ENCODE measurements at regions not wholly inside any gene's neighbourhood (a gene's known extent, or its start where the extent isn't known, plus 50 kb on each side); places are given as distances from the start of the nearest gene placed in this dataset.
"Not testable (repeated sequence)": the region's sequence is repeated elsewhere in the genome, so short reads cannot be mapped to it uniquely, and the experiment has no call there.

DNA sequence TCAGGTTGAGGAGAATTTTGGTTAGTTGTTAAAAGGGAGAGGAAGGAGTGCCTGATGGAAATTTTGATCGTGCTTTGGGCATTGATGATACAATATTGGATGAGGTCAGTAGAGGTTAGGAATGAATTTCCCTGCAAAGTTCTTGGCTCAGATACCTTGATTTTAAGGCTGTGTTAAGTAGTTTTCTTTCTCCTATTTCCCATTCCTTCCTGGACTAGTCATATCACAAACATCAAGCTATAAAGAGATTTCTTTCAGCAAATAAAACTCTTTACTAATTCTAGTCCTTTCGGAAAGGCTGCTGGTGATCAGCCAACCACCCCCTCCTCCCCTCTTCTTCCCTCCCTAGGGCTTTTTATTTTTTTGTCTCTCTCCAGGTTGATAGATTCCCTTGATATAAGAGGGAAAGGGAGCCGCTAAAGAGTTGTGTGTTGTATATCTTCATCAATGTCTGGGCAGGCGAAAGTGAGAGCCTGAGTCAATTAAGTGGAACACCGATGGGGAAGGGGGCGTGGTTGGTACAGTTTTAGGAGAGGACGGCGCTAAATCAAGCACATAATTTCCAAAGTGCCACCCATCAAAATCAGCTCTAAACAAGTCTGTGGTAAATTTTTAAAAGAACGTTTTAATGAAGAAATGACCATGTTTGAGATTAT lies 100.1 kb upstream of the PLXNA2 start:
- Histone ChIP-seq H3K27me3 (no peaks in the 10 kb centered on the region), H3K27ac (no peak overlapping the region), H3K36me3 (no peaks in the 10 kb centered on the region), H3K4me3 (no peak overlapping the region), H3K9me3 (no peaks in the 10 kb centered on the region), H3K4me1 (no peaks in the 10 kb centered on the region)
- DNase-seq, result no peak
- TF ChIP-seq, protein P1, sequence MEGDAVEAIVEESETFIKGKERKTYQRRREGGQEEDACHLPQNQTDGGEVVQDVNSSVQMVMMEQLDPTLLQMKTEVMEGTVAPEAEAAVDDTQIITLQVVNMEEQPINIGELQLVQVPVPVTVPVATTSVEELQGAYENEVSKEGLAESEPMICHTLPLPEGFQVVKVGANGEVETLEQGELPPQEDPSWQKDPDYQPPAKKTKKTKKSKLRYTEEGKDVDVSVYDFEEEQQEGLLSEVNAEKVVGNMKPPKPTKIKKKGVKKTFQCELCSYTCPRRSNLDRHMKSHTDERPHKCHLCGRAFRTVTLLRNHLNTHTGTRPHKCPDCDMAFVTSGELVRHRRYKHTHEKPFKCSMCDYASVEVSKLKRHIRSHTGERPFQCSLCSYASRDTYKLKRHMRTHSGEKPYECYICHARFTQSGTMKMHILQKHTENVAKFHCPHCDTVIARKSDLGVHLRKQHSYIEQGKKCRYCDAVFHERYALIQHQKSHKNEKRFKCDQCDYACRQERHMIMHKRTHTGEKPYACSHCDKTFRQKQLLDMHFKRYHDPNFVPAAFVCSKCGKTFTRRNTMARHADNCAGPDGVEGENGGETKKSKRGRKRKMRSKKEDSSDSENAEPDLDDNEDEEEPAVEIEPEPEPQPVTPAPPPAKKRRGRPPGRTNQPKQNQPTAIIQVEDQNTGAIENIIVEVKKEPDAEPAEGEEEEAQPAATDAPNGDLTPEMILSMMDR (IDR thresholded peaks at IDR 0.05), result no peak
- ATAC-seq, result no peak
- intact Hi-C loops (cut with DNase I), result no loop called here
- 71 to 73% methylated on average over 9 of the region's 9 CpGs for WGBS, 2 donors
- no peak for FAIRE-seq

- DNase-seq (no peak), FAIRE-seq (no peak), ATAC-seq (no peak)
- TF ChIP-seq, protein P1 (IDR thresholded peaks at IDR 0.05), result no peak
- H3K4me3 ChIP-seq, result no peak overlapping the region
- intact Hi-C loops (cut with DNase I), result no loop called here
- no peaks in the 10 kb centered on the region for H3K27me3 ChIP-seq
- H3K9me3 ChIP-seq, result no peaks in the 10 kb centered on the region
- H3K27ac ChIP-seq, result no peak overlapping the region
- 63 to 76% methylated on average over 5 of the region's 5 CpGs for WGBS, 2 donors
- no peaks in the 10 kb centered on the region for H3K36me3 ChIP-seq
- no peaks in the 10 kb centered on the region for H3K4me1 ChIP-seq
Observed at GRCh38 chr1:208347191-208347590, 103.0 kb upstream of the PLXNA2 start.

GRCh38 chr1:208349694-208350330 lies 105.6 kb upstream of the PLXNA2 start:
- FAIRE-seq (no peak), ATAC-seq (no peak), DNase-seq (no peak)
- TF ChIP-seq, protein P1 (IDR thresholded peaks at IDR 0.05), result no peak
- Histone ChIP-seq H3K27ac (no peak overlapping the region), H3K27me3 (no peaks in the 10 kb centered on the region), H3K9me3 (no peaks in the 10 kb centered on the region), H3K4me3 (no peak overlapping the region), H3K36me3 (no peaks in the 10 kb centered on the region), H3K4me1 (no peaks in the 10 kb centered on the region)
- intact Hi-C loops (cut with DNase I), result no loop called here
- WGBS, 2 donors, result 74 to 76% methylated on average over 13 of the region's 13 CpGs

GRCh38 chr1:208350815-208351214 lies 106.6 kb upstream of the PLXNA2 start:
- TF ChIP-seq, protein P1 (IDR thresholded peaks at IDR 0.05), result no peak
- WGBS, 2 donors, result 44 to 76% methylated on average over 1 of the region's 1 CpG
- no peak overlapping the region for H3K4me3 ChIP-seq
- DNase-seq, result no peak
- H3K4me1 ChIP-seq, result no peaks in the 10 kb centered on the region
- FAIRE-seq, result no peak
- no peaks in the 10 kb centered on the region for H3K9me3 ChIP-seq
- no peak for ATAC-seq
- H3K27me3 ChIP-seq, result no peaks in the 10 kb centered on the region
- H3K36me3 ChIP-seq, result no peaks in the 10 kb centered on the region
- intact Hi-C loops (cut with DNase I), result no loop called here
- H3K27ac ChIP-seq, result no peak overlapping the region

DNA sequence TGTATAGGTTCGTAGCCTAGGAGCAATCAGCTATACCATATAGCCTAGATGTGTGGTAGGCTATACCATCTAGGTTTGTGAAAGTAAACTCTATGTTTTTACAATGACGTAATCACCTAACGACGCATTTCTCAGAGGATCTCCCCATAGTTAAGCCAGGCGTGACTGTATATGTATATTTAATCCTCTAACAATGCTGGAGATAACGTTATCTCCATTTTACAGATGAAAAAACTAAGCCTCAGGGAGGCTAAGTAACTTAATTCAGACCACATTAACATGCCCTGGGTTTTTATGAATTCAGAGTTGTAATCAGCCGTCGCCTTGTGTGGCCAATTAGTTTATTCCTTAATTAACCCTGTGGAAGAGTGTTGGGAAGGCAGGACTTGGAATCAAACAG lies 107.7 kb upstream of the PLXNA2 start:
- no peak overlapping the region for H3K27ac ChIP-seq
- no peak for ATAC-seq
- TF ChIP-seq, protein P1 (IDR thresholded peaks at IDR 0.05), result no peak
- WGBS, 2 donors, result 83 to 84% methylated on average over 8 of the region's 8 CpGs
- H3K36me3 ChIP-seq, result no peaks in the 10 kb centered on the region
- no peaks in the 10 kb centered on the region for H3K9me3 ChIP-seq
- intact Hi-C loops (cut with DNase I), result no loop called here
- H3K4me3 ChIP-seq, result no peak overlapping the region
- H3K27me3 ChIP-seq, result no peaks in the 10 kb centered on the region
- FAIRE-seq, result no peak
- DNase-seq, result no peak
- no peaks in the 10 kb centered on the region for H3K4me1 ChIP-seq

DNA sequence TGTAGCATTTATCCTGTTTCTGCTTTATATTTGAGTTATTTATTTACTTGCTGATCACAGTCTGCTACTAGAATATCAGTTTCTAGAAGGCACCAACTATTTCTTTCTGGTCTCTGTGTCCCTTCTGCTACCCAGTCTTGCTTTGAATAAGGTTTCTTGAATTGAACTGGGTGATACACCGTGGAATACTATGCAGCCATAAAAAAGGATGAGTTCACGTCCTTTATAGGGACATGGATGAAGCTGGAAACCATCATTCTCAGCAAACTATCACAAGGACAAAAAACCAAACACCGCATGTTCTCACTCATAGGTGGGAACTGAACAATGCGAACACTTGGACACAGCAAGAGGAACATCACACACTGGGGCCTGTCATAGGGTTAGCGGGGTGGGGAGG lies 109.6 kb upstream of the PLXNA2 start:
- H3K27ac ChIP-seq; intact Hi-C loops (cut with DNase I); H3K9me3 ChIP-seq; ATAC-seq; H3K27me3 ChIP-seq; H3K4me3 ChIP-seq; FAIRE-seq; H3K4me1 ChIP-seq; H3K36me3 ChIP-seq; DNase-seq: not testable (repeated sequence)
- 89 to 97% methylated on average over 5 of the region's 5 CpGs for WGBS, 2 donors
